ENCODE measurements at regions not wholly inside any gene's neighbourhood (a gene's known extent, or its start where the extent isn't known, plus 50 kb on each side); places are given as distances from the start of the nearest gene placed in this dataset.
"Not testable (repeated sequence)": the region's sequence is repeated elsewhere in the genome, so short reads cannot be mapped to it uniquely, and the experiment has no call there.

DNA sequence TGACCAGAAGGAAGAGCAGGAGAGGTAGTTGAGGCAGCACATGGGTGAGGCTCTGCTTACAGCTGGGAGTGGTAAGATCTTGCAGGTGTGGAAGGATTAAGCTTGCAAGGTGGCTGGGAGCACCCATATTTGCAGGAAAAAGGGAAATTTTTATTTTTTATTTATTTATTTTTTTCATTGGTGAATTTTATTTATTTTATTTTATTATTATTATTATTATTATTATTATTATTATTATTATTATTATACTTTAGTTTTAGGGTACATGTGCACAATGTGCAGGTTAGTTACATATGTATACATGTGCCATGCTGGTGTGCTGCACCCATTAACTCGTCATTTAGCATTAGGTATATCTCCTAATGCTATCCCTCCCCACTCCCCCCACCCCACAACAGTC is 297.4 kb upstream of the BOD1L1 start:
- not testable (repeated sequence) for H3K27ac Mint-ChIP-seq; H3K36me3 Mint-ChIP-seq (ENCODE audit: low read depth); H3K9me3 Mint-ChIP-seq

GRCh38 chr4:13928214-13928613 is 300.7 kb upstream of the BOD1L1 start:
- Mint-ChIP-seq H3K36me3 (ENCODE audit: low read depth) (no peaks in the 10 kb centered on the region), H3K9me3 (peaks cover 5% of the 10 kb centered on the region), H3K27ac (no peak overlapping the region), H3K4me3 (no peak overlapping the region), H3K4me1 (ENCODE audit: low read depth) (no peaks in the 10 kb centered on the region), H3K27me3 (ENCODE audit: low read depth) (no peaks in the 10 kb centered on the region)
- DNase-seq (ENCODE audit: low spot score): no peak

More for the DNA sequence above, 297.4 kb upstream of the BOD1L1 start:
- not testable (repeated sequence) for DNase-seq (ENCODE audit: low spot score); H3K27me3 Mint-ChIP-seq (ENCODE audit: low read depth); H3K4me3 Mint-ChIP-seq; H3K4me1 Mint-ChIP-seq (ENCODE audit: low read depth)

GRCh38 chr4:13930155-13930554 is 302.6 kb upstream of the BOD1L1 start:
- H3K27me3 Mint-ChIP-seq (ENCODE audit: low read depth): no peaks in the 10 kb centered on the region
- no peak overlapping the region for H3K4me3 Mint-ChIP-seq
- H3K36me3 Mint-ChIP-seq (ENCODE audit: low read depth): no peaks in the 10 kb centered on the region
- H3K4me1 Mint-ChIP-seq (ENCODE audit: low read depth): no peaks in the 10 kb centered on the region
- no peak for DNase-seq (ENCODE audit: low spot score)
- no peaks in the 10 kb centered on the region for H3K9me3 Mint-ChIP-seq
- H3K27ac Mint-ChIP-seq: no peak overlapping the region

GRCh38 chr4:13933191-13933590 is 305.7 kb upstream of the BOD1L1 start:
- Mint-ChIP-seq H3K36me3 (ENCODE audit: low read depth) (no peaks in the 10 kb centered on the region), H3K27me3 (ENCODE audit: low read depth) (no peaks in the 10 kb centered on the region), H3K4me3 (no peak overlapping the region), H3K9me3 (no peaks in the 10 kb centered on the region), H3K4me1 (ENCODE audit: low read depth) (no peaks in the 10 kb centered on the region), H3K27ac (no peak overlapping the region)
- no peak for DNase-seq (ENCODE audit: low spot score)

DNA sequence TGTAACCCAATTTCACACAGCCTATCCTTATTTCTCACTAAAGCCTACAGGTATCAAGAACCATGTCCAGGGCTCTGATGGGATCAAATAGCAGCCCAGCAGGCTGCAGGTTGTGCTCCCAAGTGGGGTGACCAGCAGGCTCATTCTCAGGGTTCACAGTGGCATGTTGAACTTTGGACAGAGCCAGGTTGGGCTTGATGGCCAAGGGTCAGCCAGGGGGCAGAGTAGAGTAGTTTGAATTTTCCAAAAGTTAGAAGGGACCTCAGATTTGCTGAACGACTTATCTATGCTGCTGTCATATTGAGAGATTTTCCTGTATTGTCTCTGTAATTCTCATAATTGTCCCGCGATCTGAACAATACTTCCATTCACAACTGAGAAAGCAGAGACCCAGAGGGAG is 310.8 kb upstream of the BOD1L1 start:
- Mint-ChIP-seq H3K9me3 (no peaks in the 10 kb centered on the region), H3K27ac (no peak overlapping the region), H3K27me3 (ENCODE audit: low read depth) (no peaks in the 10 kb centered on the region), H3K36me3 (ENCODE audit: low read depth) (no peaks in the 10 kb centered on the region), H3K4me3 (no peak overlapping the region), H3K4me1 (ENCODE audit: low read depth) (no peaks in the 10 kb centered on the region)
- no peak for DNase-seq (ENCODE audit: low spot score)

DNA sequence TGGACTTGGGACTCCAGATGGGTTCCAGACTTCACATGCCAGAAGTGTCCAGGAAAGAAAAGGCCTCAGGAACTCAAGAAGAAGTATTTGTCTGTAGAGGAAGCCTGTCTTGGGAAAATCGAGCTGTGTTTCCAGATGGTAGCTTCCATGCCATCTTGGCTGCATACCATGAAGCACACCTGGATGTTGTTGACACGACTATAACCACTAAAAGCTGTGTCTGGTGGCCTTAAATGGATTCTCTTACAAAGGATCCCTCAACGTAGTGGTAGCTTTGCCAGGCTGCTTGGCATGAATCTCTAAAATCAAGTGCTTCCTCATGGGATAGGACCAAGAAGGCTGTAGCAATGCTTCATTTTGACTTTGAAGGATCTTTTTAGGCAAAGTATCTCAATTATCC is 313.4 kb upstream of the BOD1L1 start:
- no peaks in the 10 kb centered on the region for H3K36me3 Mint-ChIP-seq (ENCODE audit: low read depth)
- no peak for DNase-seq (ENCODE audit: low spot score)
- H3K9me3 Mint-ChIP-seq: no peaks in the 10 kb centered on the region
- H3K27me3 Mint-ChIP-seq (ENCODE audit: low read depth): no peaks in the 10 kb centered on the region
- H3K4me3 Mint-ChIP-seq: no peak overlapping the region
- H3K27ac Mint-ChIP-seq: no peak overlapping the region
- no peaks in the 10 kb centered on the region for H3K4me1 Mint-ChIP-seq (ENCODE audit: low read depth)

- H3K27ac Mint-ChIP-seq: no peak overlapping the region
Measured at GRCh38 chr4:13942977-13943376, 315.5 kb upstream of the BOD1L1 start.

DNA sequence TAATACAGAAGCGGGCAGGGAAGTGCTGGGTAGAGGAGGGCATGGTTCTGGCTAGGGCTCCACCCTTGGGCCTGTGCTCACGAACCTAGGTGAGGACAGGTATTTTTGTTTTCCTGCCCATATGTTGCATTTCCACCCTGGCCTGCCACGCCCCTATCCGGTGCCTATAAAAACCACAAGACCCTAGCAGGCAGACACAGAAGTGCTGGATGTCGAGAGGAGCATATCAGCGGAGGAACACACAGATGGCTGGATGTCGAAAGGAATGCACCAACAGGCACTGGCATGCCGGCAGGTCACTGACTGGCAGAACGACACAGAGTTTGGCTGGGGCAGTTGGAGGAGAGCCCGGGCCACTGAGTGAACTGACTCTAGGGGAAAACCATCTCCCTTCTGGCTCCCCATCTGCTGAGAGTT is 316.6 kb upstream of the BOD1L1 start:
- DNase-seq (ENCODE audit: low spot score): no peak

More at GRCh38 chr4:13942977-13943376, 315.5 kb upstream of the BOD1L1 start:
- Mint-ChIP-seq H3K27me3 (ENCODE audit: low read depth) (no peaks in the 10 kb centered on the region), H3K4me3 (no peak overlapping the region), H3K9me3 (no peaks in the 10 kb centered on the region), H3K4me1 (ENCODE audit: low read depth) (no peaks in the 10 kb centered on the region), H3K36me3 (ENCODE audit: low read depth) (no peaks in the 10 kb centered on the region)
- DNase-seq (ENCODE audit: low spot score): no peak

DNA sequence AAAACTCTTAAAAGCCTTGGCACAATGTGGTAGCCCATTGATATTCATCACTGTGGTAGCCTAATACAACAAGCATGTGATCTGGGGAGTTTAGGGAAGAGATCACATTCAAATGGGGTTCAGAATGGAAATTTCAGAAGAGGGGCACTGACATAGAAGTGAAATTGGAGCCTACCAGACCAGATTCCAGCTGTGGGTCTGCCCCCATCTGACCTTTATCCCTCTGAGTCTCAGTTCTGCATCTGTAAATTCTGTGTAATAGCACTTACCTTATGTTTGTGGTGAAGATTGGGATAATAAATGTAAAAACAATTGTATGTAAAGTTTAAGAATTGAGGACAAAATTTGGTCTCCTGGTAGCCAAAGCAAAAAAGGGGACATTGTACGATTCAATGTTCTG is 320.4 kb upstream of the BOD1L1 start:
- H3K4me1 Mint-ChIP-seq (ENCODE audit: low read depth): no peaks in the 10 kb centered on the region
- H3K27me3 Mint-ChIP-seq (ENCODE audit: low read depth): no peaks in the 10 kb centered on the region
- no peaks in the 10 kb centered on the region for H3K36me3 Mint-ChIP-seq (ENCODE audit: low read depth)
- no peak overlapping the region for H3K4me3 Mint-ChIP-seq
- H3K27ac Mint-ChIP-seq: no peak overlapping the region
- H3K9me3 Mint-ChIP-seq: no peaks in the 10 kb centered on the region
- DNase-seq (ENCODE audit: low spot score): no peak

More for the DNA sequence above, 316.6 kb upstream of the BOD1L1 start:
- Mint-ChIP-seq H3K27ac (no peak overlapping the region), H3K27me3 (ENCODE audit: low read depth) (no peaks in the 10 kb centered on the region), H3K9me3 (no peaks in the 10 kb centered on the region), H3K36me3 (ENCODE audit: low read depth) (no peaks in the 10 kb centered on the region), H3K4me1 (ENCODE audit: low read depth) (no peaks in the 10 kb centered on the region), H3K4me3 (no peak overlapping the region)

DNA sequence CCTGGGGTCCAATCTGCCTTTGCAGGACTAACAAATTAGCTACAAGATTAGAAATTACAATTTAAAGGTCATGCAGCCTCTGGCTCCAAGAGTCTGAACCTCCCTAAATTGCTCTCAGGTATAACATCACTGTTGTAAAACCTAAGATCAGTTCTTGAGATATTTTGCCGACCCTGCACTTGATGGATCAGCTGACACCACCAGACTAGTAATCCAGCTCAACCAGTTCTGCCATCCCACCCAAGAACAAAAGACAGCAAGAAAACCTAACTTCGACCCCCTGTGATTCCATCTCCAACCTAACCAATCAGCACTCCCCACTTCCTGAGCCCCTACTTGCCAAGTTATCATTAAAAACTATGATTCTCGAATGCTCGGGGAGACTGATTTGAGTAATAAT is 323.0 kb upstream of the BOD1L1 start:
- no peaks in the 10 kb centered on the region for H3K27me3 Mint-ChIP-seq (ENCODE audit: low read depth)
- DNase-seq (ENCODE audit: low spot score): no peak
- no peaks in the 10 kb centered on the region for H3K9me3 Mint-ChIP-seq
- H3K36me3 Mint-ChIP-seq (ENCODE audit: low read depth): no peaks in the 10 kb centered on the region
- no peaks in the 10 kb centered on the region for H3K4me1 Mint-ChIP-seq (ENCODE audit: low read depth)
- no peak overlapping the region for H3K4me3 Mint-ChIP-seq
- no peak overlapping the region for H3K27ac Mint-ChIP-seq

- no peak for DNase-seq (ENCODE audit: low spot score)
- no peak overlapping the region for H3K27ac Mint-ChIP-seq
- no peaks in the 10 kb centered on the region for H3K4me1 Mint-ChIP-seq (ENCODE audit: low read depth)
- no peaks in the 10 kb centered on the region for H3K36me3 Mint-ChIP-seq (ENCODE audit: low read depth)
- H3K9me3 Mint-ChIP-seq: no peaks in the 10 kb centered on the region
- H3K4me3 Mint-ChIP-seq: no peak overlapping the region
- H3K27me3 Mint-ChIP-seq (ENCODE audit: low read depth): no peaks in the 10 kb centered on the region
Measured at GRCh38 chr4:13953083-13953482, 325.6 kb upstream of the BOD1L1 start.

DNA sequence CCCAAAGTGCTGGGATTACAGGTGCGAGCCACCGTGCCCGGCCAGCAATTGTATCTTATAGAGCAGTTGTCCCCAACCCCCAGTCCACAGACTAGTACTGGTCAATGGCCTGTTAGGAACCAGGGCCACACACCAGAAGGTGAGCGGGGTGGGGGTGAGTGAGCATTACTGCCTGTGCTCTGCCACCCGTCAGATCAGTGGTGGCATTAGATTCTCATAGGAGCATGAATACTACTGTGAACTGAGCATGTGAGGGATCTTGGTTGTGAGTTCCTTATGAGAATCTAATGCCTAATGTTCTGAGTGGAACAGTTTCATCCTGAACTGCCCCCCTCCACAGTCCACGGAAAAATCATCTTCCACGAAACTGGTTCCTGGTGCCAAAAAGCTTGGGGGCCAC is 328.0 kb upstream of the BOD1L1 start:
- Mint-ChIP-seq H3K27me3 (ENCODE audit: low read depth) (no peaks in the 10 kb centered on the region), H3K4me3 (no peak overlapping the region), H3K4me1 (ENCODE audit: low read depth) (no peaks in the 10 kb centered on the region), H3K36me3 (ENCODE audit: low read depth) (no peaks in the 10 kb centered on the region), H3K9me3 (no peaks in the 10 kb centered on the region), H3K27ac (no peak overlapping the region)
- no peak for DNase-seq (ENCODE audit: low spot score)

GRCh38 chr4:13956947-13957346 is 329.4 kb upstream of the BOD1L1 start:
- no peak for DNase-seq (ENCODE audit: low spot score)
- Mint-ChIP-seq H3K4me1 (ENCODE audit: low read depth) (no peaks in the 10 kb centered on the region), H3K27ac (no peak overlapping the region), H3K27me3 (ENCODE audit: low read depth) (no peaks in the 10 kb centered on the region), H3K36me3 (ENCODE audit: low read depth) (no peaks in the 10 kb centered on the region), H3K4me3 (no peak overlapping the region), H3K9me3 (no peaks in the 10 kb centered on the region)

- Mint-ChIP-seq H3K36me3 (ENCODE audit: low read depth) (no peaks in the 10 kb centered on the region), H3K4me1 (ENCODE audit: low read depth) (no peaks in the 10 kb centered on the region), H3K9me3 (no peaks in the 10 kb centered on the region), H3K4me3 (no peak overlapping the region), H3K27ac (no peak overlapping the region), H3K27me3 (ENCODE audit: low read depth) (no peaks in the 10 kb centered on the region)
- DNase-seq (ENCODE audit: low spot score): no peak
Measured at GRCh38 chr4:13957871-13958270, 330.3 kb upstream of the BOD1L1 start.

DNA sequence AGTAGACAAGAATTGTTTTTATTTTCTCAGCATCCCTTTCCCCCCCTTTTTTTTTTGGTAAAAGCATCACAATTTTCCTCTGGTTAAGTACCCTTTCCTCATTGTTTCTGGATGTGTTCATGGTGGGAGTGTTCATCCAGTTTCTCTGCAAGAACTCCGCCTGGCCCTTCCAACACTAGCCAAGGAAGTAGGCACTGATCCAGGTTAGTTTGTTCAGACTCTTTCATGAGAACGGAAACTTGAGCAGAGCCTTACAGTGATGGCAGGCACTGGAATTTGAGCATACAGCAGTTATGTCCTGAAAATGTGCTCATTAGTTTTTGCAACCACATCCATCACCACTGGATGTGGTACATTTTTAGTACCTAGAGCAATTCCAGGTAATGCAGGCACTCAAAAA is 336.1 kb upstream of the BOD1L1 start:
- Mint-ChIP-seq H3K36me3 (ENCODE audit: low read depth) (no peaks in the 10 kb centered on the region), H3K9me3 (no peaks in the 10 kb centered on the region), H3K27me3 (ENCODE audit: low read depth) (no peaks in the 10 kb centered on the region), H3K4me3 (no peak overlapping the region), H3K4me1 (ENCODE audit: low read depth) (no peaks in the 10 kb centered on the region), H3K27ac (no peak overlapping the region)
- no peak for DNase-seq (ENCODE audit: low spot score)
